CD4-positive, alpha-beta T cell treated with Interleukin-15 for 1 hour (primary cell): ENCODE measurements at regions not wholly inside any gene's neighbourhood (a gene's known extent, or its start where the extent isn't known, plus 50 kb on each side); places are given as distances from the start of the nearest gene placed in this dataset.

Experiments
- DNase-seq: peaks from one replicate; pipeline ENCODE4 v3.0.0-alpha.2; 2020

DNA sequence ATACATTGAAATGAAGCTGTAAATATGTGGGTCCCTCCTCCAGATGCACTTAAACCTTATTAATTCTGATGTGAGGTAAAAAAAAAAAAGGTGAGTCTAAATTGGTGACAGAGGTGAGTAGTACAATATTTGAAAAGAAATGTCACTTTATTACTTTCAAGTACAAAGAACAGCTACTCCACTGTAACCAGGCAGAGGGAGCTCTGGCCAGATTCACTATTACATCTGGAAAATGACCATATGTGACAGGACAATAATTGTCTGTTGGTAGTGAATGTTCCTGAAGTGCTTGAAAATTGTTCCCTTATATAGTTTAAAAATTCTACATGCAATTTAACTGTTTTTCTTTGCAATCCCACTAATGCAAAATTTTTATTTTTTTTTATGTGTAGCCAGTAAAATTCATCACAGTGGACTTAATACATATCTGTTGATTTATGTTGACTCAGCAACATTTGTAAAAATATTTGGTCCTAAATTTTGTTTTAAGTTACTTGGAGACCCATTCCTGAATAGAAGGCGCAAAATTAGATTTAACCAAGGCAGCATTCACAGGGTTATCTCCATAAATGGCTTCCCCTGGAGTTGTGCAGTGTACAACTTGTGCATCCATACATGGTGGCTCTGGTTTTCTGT, 231.9 kb upstream of the TBC1D5 start:
- DNase-seq, result no peak

GRCh38 chr3:17972959-17973906, 230.8 kb upstream of the TBC1D5 start:
- DNase-seq, result no peak

DNA sequence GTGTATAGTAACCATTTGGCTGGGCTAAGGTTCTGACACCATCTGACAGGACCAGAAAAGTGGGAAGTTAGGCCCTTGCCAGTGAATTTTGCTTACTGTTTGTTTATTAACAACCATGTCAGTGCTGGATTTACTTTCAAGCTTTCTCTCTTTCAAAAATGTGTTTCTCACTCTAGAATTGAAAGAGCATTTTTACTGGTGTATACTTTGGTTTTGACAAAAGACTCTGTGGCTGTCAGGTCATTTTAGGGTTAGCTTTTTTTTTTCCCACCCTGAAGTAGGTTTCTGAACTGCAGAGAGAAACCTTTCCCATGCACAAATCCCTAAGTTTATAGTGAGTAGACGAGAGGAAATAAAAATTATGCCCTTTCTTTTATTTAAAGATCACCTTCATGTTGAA, 230.0 kb upstream of the TBC1D5 start:
- no peak for DNase-seq

- no peak for DNase-seq
These were observed 229.6 kb upstream of the TBC1D5 start for GRCh38 chr3:17972030-17972429.

- no peak for DNase-seq
These were observed 227.6 kb upstream of the TBC1D5 start for GRCh38 chr3:17969985-17970568.

- DNase-seq, result no peak
These were observed 226.8 kb upstream of the TBC1D5 start for GRCh38 chr3:17969244-17969643.

DNA sequence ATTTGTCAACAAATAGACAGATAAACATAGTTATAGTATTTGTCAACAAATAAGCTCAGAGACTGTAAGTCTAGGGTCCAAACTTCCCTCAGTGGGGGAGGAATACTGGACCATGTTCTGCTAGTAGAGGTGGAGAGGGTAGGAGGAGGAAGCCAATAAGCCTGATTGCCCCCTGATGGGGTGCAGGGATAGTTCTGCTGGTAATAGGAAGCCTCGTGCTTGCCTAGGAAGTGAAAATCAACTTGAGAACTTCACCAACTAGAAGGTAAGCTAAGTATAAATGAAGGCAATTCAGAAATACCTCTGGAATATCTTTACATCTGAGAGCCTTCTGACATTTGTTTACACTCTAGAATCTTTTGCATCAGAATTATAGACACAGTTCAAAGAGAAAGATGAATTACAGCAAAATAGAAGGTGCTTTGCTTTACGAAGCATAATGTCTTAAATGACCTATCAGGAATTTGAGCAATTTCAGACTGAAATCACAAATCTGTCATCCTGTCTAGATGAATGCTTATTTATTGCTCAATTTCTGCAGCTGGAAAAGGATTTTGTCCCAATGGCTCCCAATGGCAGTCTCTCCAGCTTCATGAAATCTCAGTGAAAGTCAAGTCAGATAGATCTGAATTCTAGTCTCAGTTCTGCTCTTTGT, 225.6 kb upstream of the TBC1D5 start:
- DNase-seq, result no peak

DNA sequence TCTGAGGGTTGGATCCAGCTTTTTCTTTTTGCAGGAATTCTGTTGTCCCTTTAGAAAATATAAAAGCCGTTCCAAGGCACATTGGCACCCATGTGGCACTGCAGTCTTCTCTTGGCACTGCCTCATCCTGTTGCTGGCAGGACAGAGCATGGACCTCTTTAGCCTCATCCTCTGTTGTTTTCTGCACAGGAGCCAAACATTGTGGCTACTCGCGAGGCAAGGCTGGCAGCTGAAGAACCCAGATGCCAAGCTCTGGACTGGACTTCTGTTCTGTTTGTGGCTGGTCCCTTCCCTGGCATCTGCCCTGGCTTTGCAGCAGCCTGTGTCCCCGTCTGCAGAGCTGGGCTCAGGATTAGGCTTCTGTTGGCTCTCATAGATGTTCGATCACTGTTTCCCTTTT, 224.7 kb upstream of the TBC1D5 start:
- DNase-seq, result no peak

DNA sequence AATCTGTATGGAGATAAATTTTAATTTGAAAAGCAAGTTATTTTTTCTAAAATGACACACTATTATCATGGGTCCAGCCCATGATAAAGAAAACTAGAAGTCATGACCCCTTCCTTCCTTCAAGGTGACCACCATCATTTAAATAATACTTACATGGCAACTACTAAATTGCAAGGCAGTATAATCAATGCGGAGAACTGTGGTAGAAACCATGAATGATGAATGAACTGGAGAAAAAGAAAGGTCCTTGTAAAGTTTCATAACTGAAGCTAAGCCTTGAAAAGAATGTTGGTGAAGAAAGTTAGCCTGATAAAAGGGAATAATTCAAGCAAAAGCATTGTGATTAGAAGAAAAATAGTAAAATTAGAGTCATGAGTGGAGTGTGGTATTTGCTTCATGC, 222.9 kb upstream of the TBC1D5 start:
- DNase-seq, result no peak

GRCh38 chr3:17964108-17964507, 221.7 kb upstream of the TBC1D5 start:
- DNase-seq, result no peak

DNA sequence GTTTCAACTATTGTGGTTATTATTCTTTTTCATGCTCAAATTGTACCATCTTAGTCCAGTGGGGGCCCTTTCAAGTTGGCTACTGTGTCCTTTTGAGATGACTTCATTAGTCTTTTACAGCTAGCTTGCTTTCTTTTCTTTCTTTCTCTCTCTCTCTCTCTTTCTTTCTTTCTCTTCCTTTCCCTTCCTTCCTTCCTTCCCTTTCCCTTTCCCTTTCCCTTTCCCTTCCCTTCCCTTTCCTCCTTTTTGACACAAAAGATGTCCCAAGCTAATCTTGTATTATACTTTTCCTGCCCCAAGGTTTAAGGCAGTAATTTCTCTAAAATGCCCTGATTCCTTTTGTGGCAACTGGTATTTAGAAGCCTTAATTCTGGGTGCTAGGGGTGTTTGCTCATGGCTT, 213.0 kb upstream of the TBC1D5 start:
- no peak for DNase-seq

DNA sequence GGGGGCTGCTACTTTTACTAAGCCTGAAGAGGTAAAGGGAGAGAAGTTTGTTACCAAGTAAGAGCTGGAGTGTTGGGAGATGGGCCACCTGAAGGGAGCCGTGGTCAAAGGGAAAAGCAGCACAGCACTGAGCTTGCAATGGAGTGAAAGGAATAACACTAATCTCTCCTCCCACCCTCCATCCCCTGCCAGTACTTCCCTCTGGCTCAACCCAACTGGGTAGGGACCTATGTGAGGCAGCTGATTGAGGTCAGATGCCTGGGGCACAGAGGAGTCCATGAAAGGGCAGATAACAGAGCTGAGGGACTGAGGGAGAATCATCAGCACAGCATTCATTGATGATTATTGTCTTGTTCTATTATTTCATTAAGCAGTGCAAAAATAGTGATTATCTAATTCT, 212.4 kb upstream of the TBC1D5 start:
- DNase-seq, result no peak

GRCh38 chr3:17951241-17951640, 208.8 kb upstream of the TBC1D5 start:
- DNase-seq, result no peak

DNA sequence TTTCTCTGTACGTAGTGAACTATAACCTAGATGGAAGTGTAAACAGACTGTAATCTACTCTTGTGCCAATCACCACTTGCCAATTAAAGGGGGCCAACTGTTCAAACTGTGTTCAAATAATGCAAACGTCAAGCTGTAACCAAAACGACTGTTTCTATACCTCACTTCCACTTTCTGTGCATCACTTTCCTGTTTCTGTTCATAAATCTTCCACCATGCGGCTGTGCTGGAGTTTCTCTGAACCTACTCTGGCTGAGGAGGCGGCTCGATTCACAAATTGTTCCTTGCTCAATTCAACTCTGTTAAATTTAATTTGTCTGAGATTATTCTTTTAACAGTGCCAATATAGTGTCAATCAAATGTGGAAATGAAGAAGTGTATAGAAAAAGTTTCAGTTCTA, 206.7 kb upstream of the TBC1D5 start:
- DNase-seq, result no peak

DNA sequence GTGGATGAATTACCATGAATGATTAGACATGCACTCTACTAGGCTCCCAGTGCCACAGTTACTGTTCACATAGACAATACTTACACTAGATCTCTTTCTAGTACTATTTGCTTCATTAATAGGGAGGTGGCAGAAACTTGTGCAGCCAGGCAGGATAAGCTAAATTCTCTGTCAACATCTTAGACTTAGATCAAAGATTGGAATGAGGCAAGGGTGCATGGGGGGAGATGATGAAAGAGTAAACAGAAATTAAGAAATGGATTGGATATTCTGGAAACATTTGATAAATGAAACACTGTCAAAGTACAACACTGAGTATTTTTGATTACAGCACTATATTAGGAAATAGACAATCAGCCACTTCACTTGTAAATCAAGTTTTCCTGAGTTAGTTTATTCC, 205.4 kb upstream of the TBC1D5 start:
- DNase-seq, result no peak

DNA sequence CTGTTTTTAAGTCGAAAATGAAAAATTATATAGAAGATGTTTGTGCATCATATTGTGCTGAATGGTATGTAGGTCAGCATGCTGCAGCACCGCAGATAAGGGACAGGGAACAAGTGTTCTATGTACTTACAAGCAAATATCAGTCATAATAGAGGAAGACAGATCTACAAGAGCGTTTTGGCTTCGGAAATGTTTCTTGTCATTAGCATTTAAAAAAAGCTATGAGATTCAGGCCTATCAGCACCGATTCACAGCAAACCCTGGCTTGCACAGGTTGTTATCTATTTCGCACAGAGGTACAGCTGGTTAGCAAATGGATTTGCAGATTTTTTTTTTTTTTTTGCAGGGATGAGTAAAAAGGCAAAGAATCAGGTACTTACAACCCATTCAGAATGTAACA, 204.2 kb upstream of the TBC1D5 start:
- DNase-seq, result no peak

DNA sequence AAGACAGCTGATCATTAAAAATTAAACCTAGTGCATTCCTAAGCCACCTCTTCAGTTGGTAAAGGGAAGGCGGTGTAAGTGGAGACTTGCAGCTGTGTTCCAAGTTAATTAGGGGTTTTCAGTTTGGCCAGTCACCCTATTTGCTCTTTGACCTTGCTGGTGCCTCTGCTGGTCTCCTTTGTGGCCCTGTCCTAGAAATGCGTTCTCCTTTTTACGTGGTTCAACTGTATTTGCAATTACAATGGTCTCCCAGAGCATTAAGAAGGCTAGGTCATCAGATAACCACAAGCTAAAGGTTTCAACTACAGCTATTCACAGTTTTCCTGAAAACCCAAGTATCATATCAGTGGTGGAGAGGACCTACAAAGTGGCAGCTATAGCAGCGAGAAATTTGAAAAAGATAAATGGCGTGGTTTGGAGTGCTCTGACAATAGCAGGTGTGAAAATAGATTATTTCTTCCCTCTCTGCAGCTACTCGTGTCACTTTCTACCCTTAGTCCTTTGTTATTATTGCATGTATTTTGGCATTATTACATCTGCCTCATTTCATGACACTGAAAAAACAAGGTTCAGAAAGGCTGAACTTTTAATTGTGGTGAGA, 203.5 kb upstream of the TBC1D5 start:
- DNase-seq, result no peak

GRCh38 chr3:17945018-17945798, 202.8 kb upstream of the TBC1D5 start:
- DNase-seq, result no peak

GRCh38 chr3:17942856-17943255, 200.4 kb upstream of the TBC1D5 start:
- no peak for DNase-seq

GRCh38 chr3:17941766-17942165, 199.3 kb upstream of the TBC1D5 start:
- no peak for DNase-seq

DNA sequence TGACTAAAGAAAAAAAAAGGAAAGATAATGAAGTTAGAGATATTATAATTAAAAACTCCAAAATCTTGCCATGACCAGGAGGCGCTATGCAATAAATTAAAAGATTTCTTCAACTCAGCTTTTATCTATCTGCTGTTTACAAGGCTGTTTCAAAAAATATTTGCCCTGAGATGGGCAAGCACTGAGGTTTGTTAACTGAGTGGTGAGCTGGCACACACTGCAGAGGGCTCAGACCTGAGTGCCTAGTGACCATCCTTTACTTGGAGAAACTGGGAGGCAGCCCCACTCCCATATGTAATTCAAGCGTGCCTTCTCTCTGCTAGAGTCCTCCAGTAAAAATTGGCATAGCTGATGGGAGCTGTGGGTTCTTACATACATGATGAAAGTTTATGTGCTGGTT, 198.7 kb upstream of the TBC1D5 start:
- DNase-seq, result no peak

GRCh38 chr3:17939157-17939556, 196.7 kb upstream of the TBC1D5 start:
- DNase-seq, result no peak
